ENCODE measurements at regions not wholly inside any gene's neighbourhood (a gene's known extent, or its start where the extent isn't known, plus 50 kb on each side); places are given as distances from the start of the nearest gene placed in this dataset.

GRCh38 chr12:126342866-126343265 is 1277.6 kb downstream of the AACS start:
- H3K27me3 ChIP-seq (ENCODE audit: low read length), result no peaks in the 10 kb centered on the region
- H4K20me1 ChIP-seq (ENCODE audit: low read depth, low read length), result no peaks in the 10 kb centered on the region
- no peak for TF ChIP-seq EZH2phosphoT487 (conservative IDR thresholded peaks at IDR 0.05; ENCODE audit: low read length)
- no peak for TF ChIP-seq CTCF (IDR thresholded peaks at IDR 0.05; ENCODE audit: insufficient read depth, low read length, poor library complexity, severe bottlenecking)
- H3K9me3 ChIP-seq (ENCODE audit: insufficient read depth, low read length), result no peaks in the 10 kb centered on the region
- no peak overlapping the region for H3K9ac ChIP-seq (ENCODE audit: low read length)
- no peak overlapping the region for H3K4me2 ChIP-seq (ENCODE audit: low read depth, low read length, poor library complexity, severe bottlenecking)
- H3K79me2 ChIP-seq (ENCODE audit: insufficient read depth, low read length), result no peaks in the 10 kb centered on the region
- no peak overlapping the region for H3K4me3 ChIP-seq (ENCODE audit: insufficient read depth, low read length, poor library complexity, severe bottlenecking)
- H3K36me3 ChIP-seq (ENCODE audit: low read length), result no peaks in the 10 kb centered on the region
- no peak overlapping the region for H2AFZ ChIP-seq (ENCODE audit: low read depth, low read length, severe bottlenecking)
- no peak overlapping the region for H3K27ac ChIP-seq (ENCODE audit: low read depth, low read length)
- no peaks in the 10 kb centered on the region for H3K9me2 ChIP-seq (replicated peaks; ENCODE audit: insufficient read depth, low read length)
- no peaks in the 10 kb centered on the region for H3F3A ChIP-seq (ENCODE audit: insufficient read depth)

GRCh38 chr12:126343321-126343720 is 1278.1 kb downstream of the AACS start:
- Histone ChIP-seq H2AFZ (ENCODE audit: low read depth, low read length, severe bottlenecking) (no peak overlapping the region), H4K20me1 (ENCODE audit: low read depth, low read length) (no peaks in the 10 kb centered on the region), H3K9me2 (replicated peaks; ENCODE audit: insufficient read depth, low read length) (no peaks in the 10 kb centered on the region), H3F3A (ENCODE audit: insufficient read depth) (no peaks in the 10 kb centered on the region), H3K27ac (ENCODE audit: low read depth, low read length) (no peak overlapping the region), H3K4me2 (ENCODE audit: low read depth, low read length, poor library complexity, severe bottlenecking) (no peak overlapping the region), H3K36me3 (ENCODE audit: low read length) (no peaks in the 10 kb centered on the region), H3K27me3 (ENCODE audit: low read length) (no peaks in the 10 kb centered on the region), H3K79me2 (ENCODE audit: insufficient read depth, low read length) (no peaks in the 10 kb centered on the region), H3K9ac (ENCODE audit: low read length) (no peak overlapping the region), H3K9me3 (ENCODE audit: insufficient read depth, low read length) (no peaks in the 10 kb centered on the region), H3K4me3 (ENCODE audit: insufficient read depth, low read length, poor library complexity, severe bottlenecking) (no peak overlapping the region)
- TF ChIP-seq EZH2phosphoT487 (conservative IDR thresholded peaks at IDR 0.05; ENCODE audit: low read length) (no peak), CTCF (IDR thresholded peaks at IDR 0.05; ENCODE audit: insufficient read depth, low read length, poor library complexity, severe bottlenecking) (no peak)

- Histone ChIP-seq H4K20me1 (ENCODE audit: low read depth, low read length) (no peaks in the 10 kb centered on the region), H3K36me3 (ENCODE audit: low read length) (no peaks in the 10 kb centered on the region), H3K27ac (ENCODE audit: low read depth, low read length) (no peak overlapping the region), H3K4me3 (ENCODE audit: insufficient read depth, low read length, poor library complexity, severe bottlenecking) (no peak overlapping the region), H3F3A (ENCODE audit: insufficient read depth) (no peaks in the 10 kb centered on the region), H3K4me2 (ENCODE audit: low read depth, low read length, poor library complexity, severe bottlenecking) (no peak overlapping the region), H3K9me2 (replicated peaks; ENCODE audit: insufficient read depth, low read length) (no peaks in the 10 kb centered on the region), H3K27me3 (ENCODE audit: low read length) (no peaks in the 10 kb centered on the region), H3K9ac (ENCODE audit: low read length) (no peak overlapping the region), H2AFZ (ENCODE audit: low read depth, low read length, severe bottlenecking) (no peak overlapping the region), H3K79me2 (ENCODE audit: insufficient read depth, low read length) (no peaks in the 10 kb centered on the region), H3K9me3 (ENCODE audit: insufficient read depth, low read length) (no peaks in the 10 kb centered on the region)
- TF ChIP-seq EZH2phosphoT487 (conservative IDR thresholded peaks at IDR 0.05; ENCODE audit: low read length), result no peak
- TF ChIP-seq CTCF (IDR thresholded peaks at IDR 0.05; ENCODE audit: insufficient read depth, low read length, poor library complexity, severe bottlenecking), result no peak
These were observed 1280.9 kb downstream of the AACS start for GRCh38 chr12:126346087-126346486.
